ENCODE measurements at regions not wholly inside any gene's neighbourhood (a gene's known extent, or its start where the extent isn't known, plus 50 kb on each side); places are given as distances from the start of the nearest gene placed in this dataset.

DNA sequence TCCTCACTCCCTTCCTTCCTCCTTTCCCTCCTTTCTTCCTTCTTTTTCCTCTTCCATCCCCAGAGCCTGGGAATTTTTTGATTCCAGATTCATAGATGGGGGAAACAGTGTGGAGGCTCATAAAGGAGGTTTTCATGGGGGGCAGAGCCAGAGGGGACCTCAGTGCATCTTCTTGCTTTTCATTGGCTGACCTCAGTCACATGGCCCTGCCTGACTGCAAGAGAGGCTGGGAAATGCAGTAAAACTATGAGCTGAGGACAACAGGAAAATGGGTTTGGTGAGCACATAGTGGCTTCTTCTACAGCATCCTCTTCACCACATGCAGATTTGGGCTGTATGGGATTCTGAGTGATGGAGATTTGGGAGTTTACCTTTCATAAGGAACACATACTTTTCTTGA, 437.1 kb upstream of the TBX3 start:
- DNase-seq (ENCODE audit: low spot score) (no peak), ATAC-seq (ENCODE audit: low FRiP score) (no peak)
- TF ChIP-seq, protein P1, sequence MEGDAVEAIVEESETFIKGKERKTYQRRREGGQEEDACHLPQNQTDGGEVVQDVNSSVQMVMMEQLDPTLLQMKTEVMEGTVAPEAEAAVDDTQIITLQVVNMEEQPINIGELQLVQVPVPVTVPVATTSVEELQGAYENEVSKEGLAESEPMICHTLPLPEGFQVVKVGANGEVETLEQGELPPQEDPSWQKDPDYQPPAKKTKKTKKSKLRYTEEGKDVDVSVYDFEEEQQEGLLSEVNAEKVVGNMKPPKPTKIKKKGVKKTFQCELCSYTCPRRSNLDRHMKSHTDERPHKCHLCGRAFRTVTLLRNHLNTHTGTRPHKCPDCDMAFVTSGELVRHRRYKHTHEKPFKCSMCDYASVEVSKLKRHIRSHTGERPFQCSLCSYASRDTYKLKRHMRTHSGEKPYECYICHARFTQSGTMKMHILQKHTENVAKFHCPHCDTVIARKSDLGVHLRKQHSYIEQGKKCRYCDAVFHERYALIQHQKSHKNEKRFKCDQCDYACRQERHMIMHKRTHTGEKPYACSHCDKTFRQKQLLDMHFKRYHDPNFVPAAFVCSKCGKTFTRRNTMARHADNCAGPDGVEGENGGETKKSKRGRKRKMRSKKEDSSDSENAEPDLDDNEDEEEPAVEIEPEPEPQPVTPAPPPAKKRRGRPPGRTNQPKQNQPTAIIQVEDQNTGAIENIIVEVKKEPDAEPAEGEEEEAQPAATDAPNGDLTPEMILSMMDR (IDR thresholded peaks at IDR 0.05), result no peak

DNA sequence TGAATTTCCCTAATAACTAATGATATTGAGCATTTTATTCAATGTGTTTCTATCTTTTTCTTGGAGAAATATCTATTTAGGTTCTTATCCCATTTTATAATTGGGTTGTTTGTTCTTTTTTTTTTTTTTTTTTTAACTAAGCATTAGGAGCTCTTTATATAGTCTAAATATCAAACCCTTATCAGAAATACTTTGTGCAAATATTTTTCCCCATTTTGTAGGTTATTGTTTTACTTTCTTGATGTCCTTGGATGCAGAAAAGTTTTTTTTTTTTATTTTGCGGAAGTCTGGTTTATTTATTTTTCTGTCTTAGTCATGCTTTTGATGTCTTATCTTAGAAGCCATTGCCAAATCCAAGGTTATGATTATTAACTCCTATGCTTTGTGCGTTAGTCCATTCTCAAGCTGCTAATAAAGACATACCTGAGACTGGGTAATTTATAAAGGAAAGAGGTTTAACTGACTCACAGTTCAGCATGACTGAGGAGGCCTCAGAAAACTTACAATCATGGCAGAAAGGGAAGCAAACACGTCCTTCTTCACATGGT, 434.3 kb upstream of the TBX3 start:
- no peak for DNase-seq (ENCODE audit: low spot score)
- TF ChIP-seq, protein P1 (IDR thresholded peaks at IDR 0.05), result no peak
- ATAC-seq (ENCODE audit: low FRiP score), result no peak

DNA sequence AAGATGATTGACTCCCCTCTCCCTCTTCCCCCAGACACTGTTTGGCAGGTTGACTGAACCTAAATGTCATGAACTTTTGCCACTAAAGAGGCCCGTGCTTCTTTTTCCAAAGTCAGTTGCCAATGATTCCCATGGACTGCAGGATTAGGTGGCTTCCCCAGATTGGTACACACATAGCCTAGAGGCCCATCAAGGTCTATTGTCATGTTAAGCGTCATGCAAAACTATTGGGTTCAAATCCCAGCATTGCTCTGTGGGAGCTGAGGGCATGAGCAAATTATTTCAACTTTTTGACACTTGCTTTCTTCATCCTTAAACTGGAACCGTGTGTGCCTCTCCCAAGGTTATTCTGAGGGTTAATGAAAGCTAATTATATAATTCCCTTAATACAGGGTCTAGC, 430.2 kb upstream of the TBX3 start:
- DNase-seq (ENCODE audit: low spot score), result no peak
- TF ChIP-seq, protein P1 (IDR thresholded peaks at IDR 0.05), result no peak
- ATAC-seq (ENCODE audit: low FRiP score), result no peak

DNA sequence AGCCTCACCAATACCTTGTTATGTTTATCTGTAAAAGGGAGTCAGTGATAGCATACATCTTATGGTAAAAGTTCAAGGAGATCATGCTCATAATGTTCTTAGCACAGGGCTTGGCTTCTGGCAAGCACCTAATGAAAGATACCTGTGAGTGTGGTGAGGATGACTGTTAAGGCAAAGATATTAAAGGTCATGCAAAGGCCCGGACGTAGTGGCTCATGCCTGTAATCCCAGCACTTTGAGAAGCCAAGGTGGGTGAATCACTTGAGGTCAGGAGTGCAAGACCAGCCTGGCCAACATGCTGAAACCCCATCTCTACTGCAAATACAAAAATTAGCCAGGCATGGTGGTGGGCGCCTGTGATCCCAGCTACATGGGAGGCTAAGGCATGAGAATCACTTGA, 425.9 kb upstream of the TBX3 start:
- ATAC-seq (ENCODE audit: low FRiP score) (no peak), DNase-seq (ENCODE audit: low spot score) (no peak)
- TF ChIP-seq, protein P1 (IDR thresholded peaks at IDR 0.05), result no peak

DNA sequence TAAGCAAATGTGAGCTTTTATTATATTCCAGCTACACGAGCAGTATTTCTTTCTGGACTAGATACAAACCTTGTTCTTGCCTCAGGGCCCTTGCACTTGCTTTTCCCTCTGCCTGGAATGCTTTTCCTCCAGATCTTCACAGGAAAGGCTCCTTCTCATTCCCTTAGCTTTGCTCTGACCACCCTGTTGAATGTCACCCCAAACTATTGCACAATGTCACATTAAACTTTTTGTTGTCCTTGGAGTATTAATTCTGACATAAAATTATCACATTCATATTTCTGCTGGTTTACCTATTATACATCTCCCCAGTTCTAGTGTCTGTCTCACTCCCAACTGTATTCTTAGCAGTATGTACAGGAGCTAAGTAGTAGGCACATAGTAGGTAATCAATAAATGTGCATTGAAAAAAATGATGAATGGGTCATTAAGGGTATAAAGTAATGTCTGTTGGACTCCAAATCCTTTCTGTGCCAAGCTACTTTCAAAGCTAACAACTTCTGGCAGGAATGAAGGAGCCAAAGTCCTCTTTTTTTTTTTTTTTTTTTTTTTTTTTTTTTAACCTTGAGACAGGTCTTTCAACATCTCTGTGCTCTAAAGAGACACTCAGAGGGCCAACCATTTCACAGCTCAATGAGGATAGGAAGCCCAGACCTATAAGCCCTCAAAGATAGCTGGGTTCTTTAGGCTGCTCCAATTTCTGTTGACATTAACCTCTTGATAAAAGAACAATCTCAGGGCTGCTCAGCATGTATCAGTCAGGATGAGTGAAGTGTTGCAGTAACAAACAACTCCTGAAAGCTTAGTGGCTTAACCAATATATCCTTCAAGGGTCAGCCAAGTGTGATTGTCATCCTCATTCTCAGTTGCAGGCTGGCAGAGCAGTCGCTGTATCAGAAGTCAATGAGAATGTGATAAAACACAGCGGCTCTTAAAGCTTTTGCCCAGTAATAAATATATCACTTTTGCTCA, 424.4 kb upstream of the TBX3 start:
- ATAC-seq (ENCODE audit: low FRiP score) (no peak), DNase-seq (ENCODE audit: low spot score) (no peak)
- TF ChIP-seq, protein P1 (IDR thresholded peaks at IDR 0.05), result no peak

DNA sequence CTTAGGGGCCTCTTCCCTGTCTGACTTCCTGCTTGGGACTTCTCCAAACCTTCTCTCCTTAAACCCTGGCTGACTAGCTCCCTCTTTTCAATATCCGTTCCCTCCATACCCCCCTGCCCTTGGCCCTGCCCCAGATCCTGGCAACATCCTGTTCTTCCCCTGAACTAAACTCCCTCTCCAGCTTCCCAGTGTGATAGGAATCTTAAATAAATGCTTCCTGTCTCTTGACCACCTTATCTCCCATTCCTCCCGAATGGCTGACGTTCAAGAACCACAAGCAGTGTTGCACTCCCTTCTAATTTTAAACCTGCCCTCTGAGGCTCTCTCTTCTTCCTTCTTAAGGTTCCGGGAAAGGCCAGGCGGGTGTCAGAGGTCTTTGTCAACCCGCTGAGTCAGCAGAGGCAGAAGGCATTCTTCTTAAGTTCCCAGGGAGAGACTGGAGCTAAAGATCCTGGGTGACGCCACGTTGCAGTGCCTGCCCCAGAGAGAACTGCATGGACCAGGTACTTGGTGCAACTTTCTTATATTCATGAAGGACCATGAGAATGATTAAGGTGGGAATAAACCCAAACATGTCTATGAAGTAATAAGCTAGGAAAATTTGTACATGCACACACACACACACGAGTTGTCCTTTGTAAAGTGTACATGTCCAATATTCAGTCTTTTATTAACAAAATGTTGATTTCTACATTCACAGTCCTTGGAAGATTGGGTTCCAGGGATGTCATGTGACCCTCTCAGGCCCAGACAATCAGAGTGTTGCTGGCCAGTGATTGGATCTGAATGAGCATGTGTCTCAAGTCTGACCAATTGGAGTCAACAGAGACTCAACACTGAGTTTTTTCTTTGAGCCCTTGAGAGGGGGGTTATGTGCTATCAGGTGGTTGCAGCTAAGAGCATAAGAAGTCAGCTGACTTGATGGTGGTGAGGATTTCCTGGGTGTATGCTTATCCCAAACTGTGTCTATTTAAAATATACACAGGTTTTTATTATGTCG, 420.2 kb upstream of the TBX3 start:
- TF ChIP-seq, protein P1 (IDR thresholded peaks at IDR 0.05), result no peak
- ATAC-seq (ENCODE audit: low FRiP score), result no peak
- DNase-seq (ENCODE audit: low spot score), result no peak

Data from omental fat pad (tissue), 3 donors.